GM10248 (cell line): ENCODE measurements at regions not wholly inside any gene's neighbourhood (a gene's known extent, or its start where the extent isn't known, plus 50 kb on each side); places are given as distances from the start of the nearest gene placed in this dataset.

ENCODE experiments used
- CTCF ChIA-PET: fragments of 300-600 bp; sonication (Branson Sonifier 250); formaldehyde crosslinking; extraction: SDS; loops from one replicate; lab custom pipeline; 2021; ENCODE audit warnings: antibody characterized with exemption; lab: Yijun Ruan, JAX
- POLR2A ChIA-PET: fragments of 350-650 bp; sonication (Branson Sonifier 250); formaldehyde crosslinking; extraction: SDS; loops from one replicate; lab custom pipeline; 2020; ENCODE audit warnings: antibody characterized with exemption; lab: Yijun Ruan, JAX
- DNase-seq: peaks from one replicate; pipeline ENCODE4 v3.0.0; 2012; ENCODE audit errors: extremely low spot score
- CTCF ChIP-seq: IDR thresholded peaks from 2 replicates; pipeline ENCODE4 v1.5.1; 2012; ENCODE audit warnings: mild to moderate bottlenecking, low read depth; ENCODE audit errors: extremely low read depth, missing control alignments, control extremely low read depth

- TF ChIP-seq CTCF, result no peak
- ChIA-PET CTCF (no interaction called here), POLR2A (no interaction called here)
- DNase-seq, result no peak
Measured at GRCh38 chr2:150165988-150166312, 321.5 kb downstream of the RND3 start.

GRCh38 chr2:150165442-150165841 lies 322.0 kb downstream of the RND3 start:
- no peak for TF ChIP-seq CTCF
- no peak for DNase-seq
- POLR2A ChIA-PET, result no interaction called here
- CTCF ChIA-PET, result no interaction called here

- ChIA-PET CTCF (interaction anchor here (1.2 to 1.7 kb wide), 2 partner anchors 9 to 14 kb away, joined by 4 to 5 read pairs; no protein-coding TSS in a partner anchor), POLR2A (no interaction called here)
- DNase-seq, result no peak
- no peak for TF ChIP-seq CTCF
Measured at GRCh38 chr2:150162241-150162942, 325.1 kb downstream of the RND3 start.

- TF ChIP-seq CTCF, result no peak
- CTCF ChIA-PET, result no interaction called here
- POLR2A ChIA-PET, result no interaction called here
- no peak for DNase-seq
Measured at GRCh38 chr2:150160058-150160457, 327.4 kb downstream of the RND3 start.

GRCh38 chr2:150159300-150159699 lies 328.2 kb downstream of the RND3 start:
- no peak for TF ChIP-seq CTCF
- no peak for DNase-seq
- CTCF ChIA-PET, result no interaction called here
- POLR2A ChIA-PET, result no interaction called here

GRCh38 chr2:150156876-150157275 lies 330.6 kb downstream of the RND3 start:
- ChIA-PET POLR2A (no interaction called here), CTCF (interaction anchor here (1.5 kb wide), 1 partner anchor 9 kb away, joined by 4 read pairs; no protein-coding TSS in a partner anchor)
- TF ChIP-seq CTCF, result no peak
- no peak for DNase-seq
